K562 (cell line): ENCODE measurements at regions not wholly inside any gene's neighbourhood (a gene's known extent, or its start where the extent isn't known, plus 50 kb on each side); places are given as distances from the start of the nearest gene placed in this dataset.

Source experiments
- ATAC-seq: fragments of 200-7000 bp; cut with Tn5 transposase; 3 replicates; pipeline ENCODE4 v1.9.1; 2020; ENCODE audit warnings: moderate library complexity
- BruUV-seq: library from RNA; stranded (reverse); fragments of 400-500 nt; replicated peaks from 2 replicates; lab custom pipeline; 2021; lab: Mats Ljungman, UMichigan
- CTCF ChIA-PET: fragments of 300-600 bp; formaldehyde crosslinking; extraction: SDS; loops from one replicate; lab custom pipeline; 2021; ENCODE audit warnings: low intra/inter-chr PET ratio; lab: Yijun Ruan, JAX
- POLR2A ChIA-PET: fragments of 300-600, 350-650 bp; sonication (Branson Sonifier 250); formaldehyde crosslinking; extraction: SDS; loops from one replicate; lab custom pipeline; 2021; ENCODE audit warnings: antibody characterized with exemption, inconsistent platforms; lab: Yijun Ruan, JAX
- DNase-seq, 4 experiments: peaks; one replicate each; pipeline versions ENCODE4 v3.0.0 to v3.0.0-alpha.2; 2011 to 2018; ENCODE audit warnings: low spot score in 3 of 4, mixed read lengths in 3 of 4; ENCODE audit errors: extremely low read depth in 1 of 4
- FAIRE-seq: peaks from 2 replicates; lab custom pipeline; 2011; peaks lifted over from hg19 to GRCh38; lab: Jason Lieb, UNC
- H2AFZ ChIP-seq: 2 replicates; pipeline ENCODE4 v1.6.0; 2011; ENCODE audit warnings: low read depth, low read length, control low read depth, inconsistent platforms
- H3K27ac ChIP-seq: fragments of 200-600 bp; 3 replicates; pipeline ENCODE4 v1.8.0; 2011; ENCODE audit warnings: low read depth, mild to moderate bottlenecking, control low read depth, inconsistent platforms, low read length, moderate library complexity, mixed read lengths; ENCODE audit errors: extremely low read depth
- H3K27me3 ChIP-seq, 2 experiments: fragments of 300-600 bp in 1 of 2; 2 replicates in 1 of 2; 3 replicates in 1 of 2; pipeline versions ENCODE4 v1.6.0 to v1.8.0; 2011; ENCODE audit warnings: inconsistent platforms in 2 of 2, low read length in 2 of 2, mild to moderate bottlenecking in 1 of 2, mixed read lengths in 1 of 2, moderate library complexity in 1 of 2; ENCODE audit not compliant: control insufficient read depth in 2 of 2, insufficient read depth in 2 of 2
- H3K36me3 ChIP-seq: fragments of 300-600 bp; 3 replicates; pipeline ENCODE4 v1.8.0; 2011; ENCODE audit warnings: mild to moderate bottlenecking, low read length, inconsistent platforms; ENCODE audit not compliant: control insufficient read depth, insufficient read depth
- H3K4me1 ChIP-seq, 2 experiments: fragments of 200-600 bp in 1 of 2; replicated peaks in 1 of 2; 2 replicates in 1 of 2; 3 replicates in 1 of 2; pipeline versions ENCODE4 v1.5.1 to v1.8.0; 2011; ENCODE audit warnings: inconsistent platforms in 2 of 2, low read length in 2 of 2, mild to moderate bottlenecking in 1 of 2, mixed read lengths in 1 of 2, moderate library complexity in 1 of 2; ENCODE audit not compliant: control insufficient read depth in 2 of 2, insufficient read depth in 2 of 2
- H3K4me2 ChIP-seq: 2 replicates; pipeline ENCODE4 v1.6.1; 2011; ENCODE audit warnings: low read length, control low read depth, inconsistent platforms, mixed read lengths; ENCODE audit not compliant: insufficient read depth
- H3K4me3 ChIP-seq: fragments of 200-600 bp; sonication (generic), shearing (Covaris generic); 2 replicates; pipeline ENCODE4 v1.5.1; 2016; ENCODE audit warnings: control low read depth, inconsistent platforms
- H3K79me2 ChIP-seq: fragments of 200-600 bp; 3 replicates; pipeline ENCODE4 v1.8.0; 2011; ENCODE audit warnings: low read length, inconsistent platforms; ENCODE audit not compliant: control insufficient read depth, insufficient read depth
- H3K9ac ChIP-seq, 2 experiments: 2 replicates each; pipeline versions ENCODE4 v1.6.0 to v1.6.1; 2011; ENCODE audit warnings: low read depth in 2 of 2, low read length in 2 of 2, control low read depth in 1 of 2, inconsistent platforms in 1 of 2, mild to moderate bottlenecking in 1 of 2, mixed read lengths in 1 of 2; ENCODE audit not compliant: insufficient read depth in 1 of 2
- H3K9me1 ChIP-seq: one replicate; pipeline ENCODE4 v1.6.0; 2011; ENCODE audit warnings: inconsistent platforms, mild to moderate bottlenecking, low read length, moderate library complexity; ENCODE audit not compliant: control insufficient read depth, insufficient read depth
- H3K9me3 ChIP-seq: replicated peaks from 2 replicates; pipeline ENCODE4 v1.5.1; 2011; ENCODE audit warnings: low read depth, low read length, inconsistent platforms; ENCODE audit not compliant: control insufficient read depth, insufficient read depth
- H4K20me1 ChIP-seq: replicated peaks from 2 replicates; pipeline ENCODE4 v1.6.1; 2011; ENCODE audit warnings: low read length, inconsistent platforms, mixed read lengths; ENCODE audit not compliant: control insufficient read depth, insufficient read depth
- KLF13 ChIP-seq: fragments of 450-650 bp; IDR thresholded peaks from 2 replicates; pipeline ENCODE4 v1.6.1; 2016; ENCODE audit warnings: missing genetic modification characterization, low read depth, mild to moderate bottlenecking, missing compliant biosample characterization, moderate library complexity, borderline replicate concordance
- NFIC ChIP-seq: fragments of 450-650 bp; IDR thresholded peaks from 2 replicates; pipeline ENCODE4 v1.6.1; 2017; ENCODE audit warnings: mild to moderate bottlenecking, inconsistent platforms
- NR2F6 ChIP-seq: fragments of 450-650 bp; formaldehyde crosslinking; IDR thresholded peaks from 2 replicates; pipeline ENCODE4 v1.4.0; 2020; ENCODE audit warnings: mild to moderate bottlenecking
- RBM34 ChIP-seq: fragments of 200-400 bp; formaldehyde crosslinking; IDR thresholded peaks from 2 replicates; pipeline ENCODE4 v1.6.1; 2018; ENCODE audit warnings: low read length, borderline replicate concordance; ENCODE audit not compliant: insufficient read depth
- U2AF1 ChIP-seq: fragments of 200-400 bp; formaldehyde crosslinking; optimal IDR thresholded peaks from 2 replicates; pipeline ENCODE3; 2017; ENCODE audit warnings: mild to moderate bottlenecking, low read depth, low read length, moderate library complexity
- ZFP1 ChIP-seq: fragments of 450-650 bp; formaldehyde crosslinking; IDR thresholded peaks from 2 replicates; pipeline ENCODE4 v1.4.0; 2020; ENCODE audit warnings: mild to moderate bottlenecking, mixed read lengths
- ZNF239 ChIP-seq: fragments of 250-450 bp; sonication (Bioruptor Pico); IDR thresholded peaks from 2 replicates; pipeline ENCODE4 v1.4.0; 2020; ENCODE audit warnings: mild to moderate bottlenecking
- ZNF282 ChIP-seq: sonication (generic); formaldehyde crosslinking; IDR thresholded peaks from 2 replicates; pipeline ENCODE4 v1.8.1; 2023; ENCODE audit warnings: missing genetic modification reagents
- WGBS: fragments of 100-300 bp; shearing (Covaris generic); methylation state at CpG from one replicate; pipeline ENCODE4 v1.1.6; 2016; ENCODE audit warnings: low coverage, mixed read lengths; ENCODE audit not compliant: insufficient coverage; ENCODE audit errors: missing lambda C conversion rate; 5-methylcytosine and 5-hydroxymethylcytosine counted together
- in situ Hi-C: fragments of 300-500 bp; cut with MboI; formaldehyde crosslinking; loops from 4 replicates; pipeline ENCODE4 v1.15.0; 2018; ENCODE audit warnings: inconsistent platforms, mixed read lengths
- intact Hi-C: fragments of 100-400 bp; cut with micrococcal nuclease; formaldehyde crosslinking; loops from 2 replicates; pipeline ENCODE4 v1.14.2; 2022
- TF ChIP-seq, protein P1 (sequence below): fragments of 450-650 bp; IDR thresholded peaks from one replicate; pipeline ENCODE4 v1.6.1; 2018; ENCODE audit warnings: mild to moderate bottlenecking, moderate library complexity; ENCODE audit not compliant: partially characterized antibody
- TF ChIP-seq, protein P2 (sequence below), 2 experiments: fragments of 450-650 bp; IDR thresholded peaks; 2 replicates each; pipeline ENCODE4 v1.6.1; 2016
- TF ChIP-seq, protein P3 (sequence below): fragments of 450-650 bp; IDR thresholded peaks from 2 replicates; pipeline ENCODE4 v1.6.1; 2016; ENCODE audit warnings: mild to moderate bottlenecking
- TF ChIP-seq, protein P4 (sequence below), 2 experiments: IDR thresholded peaks; 2 replicates each; pipeline ENCODE4 v1.6.1; 2012; ENCODE audit warnings: improper control_type of control experiment in 2 of 2, low read depth in 2 of 2, low read length in 2 of 2, borderline replicate concordance in 1 of 2
- TF ChIP-seq, protein P5 (sequence below): sonication (generic); formaldehyde crosslinking; IDR thresholded peaks from 2 replicates; pipeline ENCODE4 v1.8.0; 2022; ENCODE audit warnings: mild to moderate bottlenecking, low read depth, missing genetic modification reagents

DNA sequence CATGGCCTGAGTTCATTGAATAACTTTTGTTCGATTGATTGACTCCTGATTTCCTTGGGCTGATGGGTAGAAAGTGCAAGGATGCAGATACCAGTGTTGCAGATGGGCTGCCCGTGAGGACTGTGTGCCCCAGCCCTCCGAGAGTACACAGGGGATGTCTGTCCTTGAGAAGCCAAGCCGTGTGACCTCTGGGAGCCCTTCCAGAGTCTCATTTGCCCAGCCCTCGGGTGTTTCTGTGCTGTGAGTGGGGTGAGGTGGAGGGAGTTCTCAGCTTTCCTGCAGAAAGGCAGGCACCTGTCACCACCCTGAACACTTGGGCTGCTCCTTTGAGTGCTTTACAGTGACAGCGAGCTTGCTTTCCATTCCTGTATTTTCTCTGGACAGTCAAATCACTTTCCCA lies 96.4 kb upstream of the CACNA1E start:
- FAIRE-seq, result no peak
- no peak for ATAC-seq
- H3K9ac ChIP-seq, result no peak overlapping the region
- H3K4me3 ChIP-seq, result no peak overlapping the region
- TF ChIP-seq KLF13, result no peak
- TF ChIP-seq ZNF282 (CRISPR knock-in tag), result no peak
- no peak for TF ChIP-seq NR2F6 (CRISPR knock-in tag)
- TF ChIP-seq RBM34, result no peak
- no peak for TF ChIP-seq NFIC
- TF ChIP-seq, protein P1, sequence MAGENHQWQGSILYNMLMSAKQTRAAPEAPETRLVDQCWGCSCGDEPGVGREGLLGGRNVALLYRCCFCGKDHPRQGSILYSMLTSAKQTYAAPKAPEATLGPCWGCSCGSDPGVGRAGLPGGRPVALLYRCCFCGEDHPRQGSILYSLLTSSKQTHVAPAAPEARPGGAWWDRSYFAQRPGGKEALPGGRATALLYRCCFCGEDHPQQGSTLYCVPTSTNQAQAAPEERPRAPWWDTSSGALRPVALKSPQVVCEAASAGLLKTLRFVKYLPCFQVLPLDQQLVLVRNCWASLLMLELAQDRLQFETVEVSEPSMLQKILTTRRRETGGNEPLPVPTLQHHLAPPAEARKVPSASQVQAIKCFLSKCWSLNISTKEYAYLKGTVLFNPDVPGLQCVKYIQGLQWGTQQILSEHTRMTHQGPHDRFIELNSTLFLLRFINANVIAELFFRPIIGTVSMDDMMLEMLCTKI, result no peak
- TF ChIP-seq, protein P2, sequence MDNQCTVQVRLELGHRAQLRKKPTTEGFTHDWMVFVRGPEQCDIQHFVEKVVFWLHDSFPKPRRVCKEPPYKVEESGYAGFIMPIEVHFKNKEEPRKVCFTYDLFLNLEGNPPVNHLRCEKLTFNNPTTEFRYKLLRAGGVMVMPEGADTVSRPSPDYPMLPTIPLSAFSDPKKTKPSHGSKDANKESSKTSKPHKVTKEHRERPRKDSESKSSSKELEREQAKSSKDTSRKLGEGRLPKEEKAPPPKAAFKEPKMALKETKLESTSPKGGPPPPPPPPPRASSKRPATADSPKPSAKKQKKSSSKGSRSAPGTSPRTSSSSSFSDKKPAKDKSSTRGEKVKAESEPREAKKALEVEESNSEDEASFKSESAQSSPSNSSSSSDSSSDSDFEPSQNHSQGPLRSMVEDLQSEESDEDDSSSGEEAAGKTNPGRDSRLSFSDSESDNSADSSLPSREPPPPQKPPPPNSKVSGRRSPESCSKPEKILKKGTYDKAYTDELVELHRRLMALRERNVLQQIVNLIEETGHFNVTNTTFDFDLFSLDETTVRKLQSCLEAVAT (IDR thresholded peaks at IDR 0.05), result no peak
- no peak for TF ChIP-seq ZFP1 (CRISPR knock-in tag)
- TF ChIP-seq U2AF1, result no peak
- TF ChIP-seq, protein P3, sequence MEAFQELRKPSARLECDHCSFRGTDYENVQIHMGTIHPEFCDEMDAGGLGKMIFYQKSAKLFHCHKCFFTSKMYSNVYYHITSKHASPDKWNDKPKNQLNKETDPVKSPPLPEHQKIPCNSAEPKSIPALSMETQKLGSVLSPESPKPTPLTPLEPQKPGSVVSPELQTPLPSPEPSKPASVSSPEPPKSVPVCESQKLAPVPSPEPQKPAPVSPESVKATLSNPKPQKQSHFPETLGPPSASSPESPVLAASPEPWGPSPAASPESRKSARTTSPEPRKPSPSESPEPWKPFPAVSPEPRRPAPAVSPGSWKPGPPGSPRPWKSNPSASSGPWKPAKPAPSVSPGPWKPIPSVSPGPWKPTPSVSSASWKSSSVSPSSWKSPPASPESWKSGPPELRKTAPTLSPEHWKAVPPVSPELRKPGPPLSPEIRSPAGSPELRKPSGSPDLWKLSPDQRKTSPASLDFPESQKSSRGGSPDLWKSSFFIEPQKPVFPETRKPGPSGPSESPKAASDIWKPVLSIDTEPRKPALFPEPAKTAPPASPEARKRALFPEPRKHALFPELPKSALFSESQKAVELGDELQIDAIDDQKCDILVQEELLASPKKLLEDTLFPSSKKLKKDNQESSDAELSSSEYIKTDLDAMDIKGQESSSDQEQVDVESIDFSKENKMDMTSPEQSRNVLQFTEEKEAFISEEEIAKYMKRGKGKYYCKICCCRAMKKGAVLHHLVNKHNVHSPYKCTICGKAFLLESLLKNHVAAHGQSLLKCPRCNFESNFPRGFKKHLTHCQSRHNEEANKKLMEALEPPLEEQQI, result no peak
- TF ChIP-seq, protein P4, sequence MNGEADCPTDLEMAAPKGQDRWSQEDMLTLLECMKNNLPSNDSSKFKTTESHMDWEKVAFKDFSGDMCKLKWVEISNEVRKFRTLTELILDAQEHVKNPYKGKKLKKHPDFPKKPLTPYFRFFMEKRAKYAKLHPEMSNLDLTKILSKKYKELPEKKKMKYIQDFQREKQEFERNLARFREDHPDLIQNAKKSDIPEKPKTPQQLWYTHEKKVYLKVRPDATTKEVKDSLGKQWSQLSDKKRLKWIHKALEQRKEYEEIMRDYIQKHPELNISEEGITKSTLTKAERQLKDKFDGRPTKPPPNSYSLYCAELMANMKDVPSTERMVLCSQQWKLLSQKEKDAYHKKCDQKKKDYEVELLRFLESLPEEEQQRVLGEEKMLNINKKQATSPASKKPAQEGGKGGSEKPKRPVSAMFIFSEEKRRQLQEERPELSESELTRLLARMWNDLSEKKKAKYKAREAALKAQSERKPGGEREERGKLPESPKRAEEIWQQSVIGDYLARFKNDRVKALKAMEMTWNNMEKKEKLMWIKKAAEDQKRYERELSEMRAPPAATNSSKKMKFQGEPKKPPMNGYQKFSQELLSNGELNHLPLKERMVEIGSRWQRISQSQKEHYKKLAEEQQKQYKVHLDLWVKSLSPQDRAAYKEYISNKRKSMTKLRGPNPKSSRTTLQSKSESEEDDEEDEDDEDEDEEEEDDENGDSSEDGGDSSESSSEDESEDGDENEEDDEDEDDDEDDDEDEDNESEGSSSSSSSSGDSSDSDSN (IDR thresholded peaks at IDR 0.05; ENCODE audit: borderline replicate concordance in 1 of 2, low read depth in 2 of 2, low read length in 2 of 2), result no peak
- TF ChIP-seq, protein P5, sequence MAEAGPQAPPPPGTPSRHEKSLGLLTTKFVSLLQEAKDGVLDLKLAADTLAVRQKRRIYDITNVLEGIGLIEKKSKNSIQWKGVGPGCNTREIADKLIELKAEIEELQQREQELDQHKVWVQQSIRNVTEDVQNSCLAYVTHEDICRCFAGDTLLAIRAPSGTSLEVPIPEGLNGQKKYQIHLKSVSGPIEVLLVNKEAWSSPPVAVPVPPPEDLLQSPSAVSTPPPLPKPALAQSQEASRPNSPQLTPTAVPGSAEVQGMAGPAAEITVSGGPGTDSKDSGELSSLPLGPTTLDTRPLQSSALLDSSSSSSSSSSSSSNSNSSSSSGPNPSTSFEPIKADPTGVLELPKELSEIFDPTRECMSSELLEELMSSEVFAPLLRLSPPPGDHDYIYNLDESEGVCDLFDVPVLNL, result no peak
- no peak for TF ChIP-seq ZNF239 (CRISPR knock-in tag)
- no peaks in the 10 kb centered on the region for H3K9me1 ChIP-seq
- under 1% methylated on average over 6 of the region's 6 CpGs for WGBS
- no peaks in the 10 kb centered on the region for H4K20me1 ChIP-seq
- no peaks in the 10 kb centered on the region for H3K4me1 ChIP-seq
- no peak for DNase-seq
- H3K9me3 ChIP-seq, result no peaks in the 10 kb centered on the region
- no peak overlapping the region for H3K27ac ChIP-seq
- POLR2A ChIA-PET, result interaction anchor here (1.3 kb wide), 1 partner anchor 10 kb away, joined by 3 read pairs; no protein-coding TSS in a partner anchor
- H3K36me3 ChIP-seq, result no peaks in the 10 kb centered on the region
- BruUV-seq, result no TSS peak
- H2AFZ ChIP-seq, result no peak overlapping the region
- intact Hi-C loops (no loop called here), in situ Hi-C loops (no loop called here)
- H3K4me2 ChIP-seq, result no peak overlapping the region
- CTCF ChIA-PET, result no interaction called here
- H3K79me2 ChIP-seq, result no peaks in the 10 kb centered on the region
- H3K27me3 ChIP-seq, result peaks cover 8 to 31% of the 10 kb centered on the region in 2 experiments
